GM19043 (cell line): ENCODE measurements at regions not wholly inside any gene's neighbourhood (a gene's known extent, or its start where the extent isn't known, plus 50 kb on each side); places are given as distances from the start of the nearest gene placed in this dataset.
"Not testable (repeated sequence)": the region's sequence is repeated elsewhere in the genome, so short reads cannot be mapped to it uniquely, and the experiment has no call there.

Experiments
- ATAC-seq: cut with Tn5 transposase; IDR thresholded peaks from one replicate; pipeline ENCODE4 v1.9.1; 2021; ENCODE audit warnings: low read depth; ENCODE audit not compliant: unreplicated experiment

GRCh38 chr13:39803156-39803555 is 147.7 kb downstream of the COG6 start:
- no peak for ATAC-seq

GRCh38 chr13:39803851-39804250 is 148.4 kb downstream of the COG6 start:
- ATAC-seq, result no peak

GRCh38 chr13:39804332-39805210 is 149.1 kb downstream of the COG6 start:
- ATAC-seq, result no peak

- no peak for ATAC-seq
Observed at GRCh38 chr13:39809466-39809865, 154.0 kb downstream of the COG6 start.

- no peak for ATAC-seq
Observed at GRCh38 chr13:39810091-39810877, 154.8 kb downstream of the COG6 start.

- no peak for ATAC-seq
Observed at GRCh38 chr13:39811051-39811450, 155.6 kb downstream of the COG6 start.

- ATAC-seq, result no peak
Observed at GRCh38 chr13:39811696-39812095, 156.2 kb downstream of the COG6 start.

- ATAC-seq, result no peak
Observed at GRCh38 chr13:39815345-39816111, 160.1 kb downstream of the COG6 start.

- ATAC-seq, result no peak
Observed at GRCh38 chr13:39816936-39817335, 161.5 kb downstream of the COG6 start.

- no peak for ATAC-seq
Observed at GRCh38 chr13:39818953-39819352, 163.5 kb downstream of the COG6 start.

- no peak for ATAC-seq
Observed at GRCh38 chr13:39820606-39821005, 165.1 kb downstream of the COG6 start.

GRCh38 chr13:39821977-39822376 is 166.5 kb downstream of the COG6 start:
- no peak for ATAC-seq

GRCh38 chr13:39822437-39822836 is 167.0 kb downstream of the COG6 start:
- no peak for ATAC-seq

- no peak for ATAC-seq
Observed at GRCh38 chr13:39823063-39823713, 167.7 kb downstream of the COG6 start.

GRCh38 chr13:39825886-39826285 is 170.4 kb downstream of the COG6 start:
- ATAC-seq, result no peak

GRCh38 chr13:39835253-39835652 is 179.8 kb downstream of the COG6 start:
- no peak for ATAC-seq

GRCh38 chr13:39836038-39836437 is 180.6 kb downstream of the COG6 start:
- ATAC-seq, result no peak

GRCh38 chr13:39837866-39838265 is 182.4 kb downstream of the COG6 start:
- ATAC-seq, result not testable (repeated sequence)

GRCh38 chr13:39840201-39840600 is 184.7 kb downstream of the COG6 start:
- ATAC-seq, result no peak

- ATAC-seq, result no peak
Observed at GRCh38 chr13:39847336-39847735, 191.9 kb downstream of the COG6 start.
